Esophagus muscularis mucosa (tissue), 4 donors: ENCODE measurements at regions not wholly inside any gene's neighbourhood (a gene's known extent, or its start where the extent isn't known, plus 50 kb on each side); places are given as distances from the start of the nearest gene placed in this dataset.
"Not testable (repeated sequence)": the region's sequence is repeated elsewhere in the genome, so short reads cannot be mapped to it uniquely, and the experiment has no call there.

Experiments
- DNase-seq: peaks from one replicate; pipeline ENCODE4 v3.0.0-alpha.2; 2017; ENCODE audit errors: extremely low spot score
- H3K27ac ChIP-seq, 4 donors: fragments of 200-600 bp; sonication (generic); replicated peaks in 1 of 4; 1 replicate in 3 of 4; 2 replicates in 1 of 4; pipeline ENCODE4 v1.5.1; 2016 to 2019; ENCODE audit warnings: mild to moderate bottlenecking in 1 of 4
- H3K27me3 ChIP-seq, 4 donors: fragments of 200-600 bp; sonication (generic); one replicate each; pipeline versions ENCODE4 v1.5.1 to v1.6.0; 2016 to 2019
- H3K36me3 ChIP-seq, 4 donors: fragments of 200-600 bp; sonication (generic); one replicate each; pipeline ENCODE4 v1.5.1; 2016 to 2019
- H3K4me1 ChIP-seq, 4 donors: fragments of 200-600 bp; sonication (generic); one replicate each; pipeline ENCODE4 v1.5.1; 2016 to 2019
- H3K4me3 ChIP-seq, 4 donors: fragments of 200-600 bp; sonication (generic); 1 replicate in 2 of 4; 2 replicates in 2 of 4; pipeline ENCODE4 v1.5.1; 2016 to 2019; ENCODE audit warnings: mild to moderate bottlenecking in 4 of 4, moderate library complexity in 1 of 4
- H3K9me3 ChIP-seq, 4 donors: fragments of 200-600 bp; sonication (generic); 1 replicate in 3 of 4; 2 replicates in 1 of 4; pipeline ENCODE4 v1.5.1; 2016 to 2019
- CTCF ChIP-seq, 3 experiments: fragments of 200-600 bp in 2 of 3; fragments of 450-650 bp in 1 of 3; sonication (generic) in 2 of 3; IDR thresholded peaks; one replicate each; pipeline ENCODE4 v1.5.1; 2017 to 2019; ENCODE audit warnings: antibody characterized with exemption in 3 of 3, mild to moderate bottlenecking in 2 of 3, moderate library complexity in 1 of 3
- EP300 ChIP-seq: sonication (generic); formaldehyde crosslinking; IDR thresholded peaks from one replicate; pipeline ENCODE4 v1.6.1; 2017; ENCODE audit warnings: antibody characterized with exemption
- POLR2A ChIP-seq: fragments of 450-650 bp; IDR thresholded peaks from one replicate; pipeline ENCODE4 v1.6.1; 2017; ENCODE audit warnings: antibody characterized with exemption, moderate library complexity, mild to moderate bottlenecking, low read depth
- POLR2AphosphoS5 ChIP-seq, 2 donors: sonication (generic); formaldehyde crosslinking; IDR thresholded peaks; one replicate each; pipeline ENCODE4 v1.6.1; 2017; ENCODE audit warnings: antibody characterized with exemption in 2 of 2
- WGBS: methylation state at CpG from one replicate; pipeline ENCODE4 v1.1.5; 2018; 5-methylcytosine and 5-hydroxymethylcytosine counted together
- intact Hi-C: fragments of 100-400 bp; cut with DNase I; formaldehyde crosslinking; loops from one replicate; pipeline ENCODE4 v1.15.1; 2023

GRCh38 chr11:24161587-24161986 lies 335.3 kb upstream of the LUZP2 start:
- intact Hi-C loops = no loop called here
- Histone ChIP-seq H3K27ac (no peak overlapping the region), H3K9me3 (no peaks in the 10 kb centered on the region), H3K36me3 (no peaks in the 10 kb centered on the region), H3K4me1 (no peaks in the 10 kb centered on the region), H3K27me3 (no peaks in the 10 kb centered on the region), H3K4me3 (no peak overlapping the region)
- 94% methylated on average over 13 of the region's 13 CpGs for WGBS
- DNase-seq = no peak
- TF ChIP-seq CTCF (IDR thresholded peaks at IDR 0.05) (no peak), POLR2A (no peak), POLR2AphosphoS5 (IDR thresholded peaks at IDR 0.05) (no peak), EP300 (no peak)

DNA sequence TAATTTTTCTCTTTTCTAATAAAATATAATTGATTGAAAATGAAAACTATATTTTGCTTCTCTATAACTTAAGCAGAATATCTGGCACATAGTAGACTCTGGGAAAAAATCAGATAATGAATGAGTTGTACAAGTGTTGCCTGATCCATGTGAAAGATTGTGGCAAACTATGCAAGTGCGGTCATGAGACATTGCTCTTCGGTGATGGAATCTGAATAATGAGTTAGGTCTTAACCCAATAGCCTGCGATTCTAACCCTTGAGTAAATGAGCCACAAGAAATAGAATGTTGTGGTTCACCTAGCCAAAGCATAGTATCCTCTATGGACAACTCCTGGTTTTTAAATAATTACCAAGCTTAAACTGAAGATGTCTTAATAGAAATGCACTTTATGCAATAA lies 333.7 kb upstream of the LUZP2 start:
- H3K27me3 ChIP-seq = no peaks in the 10 kb centered on the region
- 84% methylated on average over 3 of the region's 3 CpGs for WGBS
- H3K9me3 ChIP-seq = no peaks in the 10 kb centered on the region
- no peaks in the 10 kb centered on the region for H3K4me1 ChIP-seq
- intact Hi-C loops = no loop called here
- H3K36me3 ChIP-seq = no peaks in the 10 kb centered on the region
- no peak for DNase-seq
- no peak for TF ChIP-seq CTCF (IDR thresholded peaks at IDR 0.05)
- no peak for TF ChIP-seq EP300
- TF ChIP-seq POLR2AphosphoS5 (IDR thresholded peaks at IDR 0.05) = no peak
- no peak for TF ChIP-seq POLR2A
- no peak overlapping the region for H3K4me3 ChIP-seq
- no peak overlapping the region for H3K27ac ChIP-seq

- no peak overlapping the region for H3K4me3 ChIP-seq
These were observed 333.0 kb upstream of the LUZP2 start for GRCh38 chr11:24163841-24164240.

DNA sequence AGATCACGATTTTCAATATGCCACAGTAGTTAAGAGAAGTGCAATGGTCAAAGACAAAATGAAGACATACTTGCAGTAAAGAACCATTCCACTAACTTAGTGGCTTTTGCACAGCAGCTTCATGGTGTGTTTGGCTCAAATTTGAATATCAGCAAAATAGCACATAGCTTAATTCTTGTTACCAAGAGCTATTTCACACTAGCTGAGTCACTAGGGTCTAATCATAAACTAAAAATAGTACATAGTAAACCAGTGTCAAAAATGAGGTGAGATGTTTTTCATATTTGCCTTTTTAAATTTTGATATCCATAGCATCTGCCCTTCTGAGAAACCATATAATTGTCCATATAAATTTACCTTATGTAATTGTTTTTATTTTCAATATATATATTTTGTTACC lies 325.0 kb upstream of the LUZP2 start:
- TF ChIP-seq POLR2AphosphoS5 (IDR thresholded peaks at IDR 0.05) = no peak
- TF ChIP-seq POLR2A = no peak
- no peak for TF ChIP-seq CTCF (IDR thresholded peaks at IDR 0.05)
- no peak for TF ChIP-seq EP300
- no peak overlapping the region for H3K27ac ChIP-seq
- no peak overlapping the region for H3K4me3 ChIP-seq
- 73% methylated on average over 1 of the region's 1 CpG for WGBS
- no peaks in the 10 kb centered on the region for H3K36me3 ChIP-seq
- intact Hi-C loops = no loop called here
- no peaks in the 10 kb centered on the region for H3K4me1 ChIP-seq
- H3K27me3 ChIP-seq = no peaks in the 10 kb centered on the region
- no peaks in the 10 kb centered on the region for H3K9me3 ChIP-seq
- no peak for DNase-seq

More at GRCh38 chr11:24163841-24164240, 333.0 kb upstream of the LUZP2 start:
- TF ChIP-seq CTCF (IDR thresholded peaks at IDR 0.05) (no peak), EP300 (no peak), POLR2AphosphoS5 (IDR thresholded peaks at IDR 0.05) (no peak), POLR2A (no peak)
- intact Hi-C loops = no loop called here
- Histone ChIP-seq H3K4me1 (no peaks in the 10 kb centered on the region), H3K27ac (no peak overlapping the region), H3K36me3 (no peaks in the 10 kb centered on the region), H3K27me3 (no peaks in the 10 kb centered on the region), H3K9me3 (no peaks in the 10 kb centered on the region)
- DNase-seq = no peak

- Histone ChIP-seq H3K27ac (no peak overlapping the region), H3K9me3 (no peaks in the 10 kb centered on the region), H3K36me3 (no peaks in the 10 kb centered on the region), H3K4me3 (no peak overlapping the region), H3K4me1 (no peaks in the 10 kb centered on the region), H3K27me3 (no peaks in the 10 kb centered on the region)
- intact Hi-C loops = no loop called here
- no peak for DNase-seq
- 87% methylated on average over 5 of the region's 6 CpGs for WGBS
- TF ChIP-seq EP300 = no peak
- no peak for TF ChIP-seq CTCF (IDR thresholded peaks at IDR 0.05)
- no peak for TF ChIP-seq POLR2A
- TF ChIP-seq POLR2AphosphoS5 (IDR thresholded peaks at IDR 0.05) = no peak
These were observed 315.3 kb upstream of the LUZP2 start for GRCh38 chr11:24181395-24182047.

DNA sequence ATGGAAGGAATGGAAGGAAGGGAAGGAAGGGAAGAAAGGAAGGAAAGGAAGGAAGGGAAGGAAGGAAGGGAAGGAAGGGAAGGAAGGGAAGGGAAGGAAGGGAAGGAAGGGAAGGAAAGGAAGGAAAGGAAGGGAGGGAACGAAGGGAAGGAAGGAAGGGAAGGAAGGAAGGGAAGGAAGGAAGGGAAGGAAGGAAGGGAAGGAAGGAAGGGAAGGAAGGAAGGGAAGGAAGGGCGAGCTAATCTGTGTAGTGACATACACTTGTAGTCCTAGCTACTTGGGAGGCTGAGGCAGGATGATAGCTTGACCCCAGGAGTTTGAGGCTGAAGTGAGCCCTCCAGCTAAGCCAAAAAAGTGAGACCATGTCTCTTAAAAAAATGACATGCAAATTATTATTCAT lies 311.3 kb upstream of the LUZP2 start:
- H3K36me3 ChIP-seq, H3K27me3 ChIP-seq, H3K4me3 ChIP-seq, H3K4me1 ChIP-seq, H3K27ac ChIP-seq, intact Hi-C loops, DNase-seq, H3K9me3 ChIP-seq: not testable (repeated sequence)
- 89% methylated on average over 2 of the region's 2 CpGs for WGBS
